ENCODE measurements at regions not wholly inside any gene's neighbourhood (a gene's known extent, or its start where the extent isn't known, plus 50 kb on each side); places are given as distances from the start of the nearest gene placed in this dataset.

GRCh38 chr10:78865931-78866717, 202.6 kb upstream of the ZMIZ1 start:
- Histone ChIP-seq H3K36me3 (ENCODE audit: insufficient read depth, low read length, poor library complexity, severe bottlenecking) (no peaks in the 10 kb centered on the region), H3K27me3 (replicated peaks; ENCODE audit: insufficient read depth, low read depth, low read length, poor library complexity) (no peaks in the 10 kb centered on the region), H3K4me1 (ENCODE audit: insufficient read depth, low read length, poor library complexity, severe bottlenecking) (no peaks in the 10 kb centered on the region), H3K27ac (ENCODE audit: low read depth, low read length, poor library complexity, severe bottlenecking) (no peak overlapping the region), H3K4me3 (ENCODE audit: low read depth, low read length, poor library complexity, severe bottlenecking) (no peak overlapping the region), H3K9me3 (ENCODE audit: low read depth, low read length, poor library complexity, severe bottlenecking) (no peaks in the 10 kb centered on the region)
- ChIA-PET POLR2A (ENCODE audit: low non-redundant PET) (no interaction called here), CTCF (no interaction called here)
- BruUV-seq (replicated peaks) = no TSS peak
- TF ChIP-seq, protein P1, sequence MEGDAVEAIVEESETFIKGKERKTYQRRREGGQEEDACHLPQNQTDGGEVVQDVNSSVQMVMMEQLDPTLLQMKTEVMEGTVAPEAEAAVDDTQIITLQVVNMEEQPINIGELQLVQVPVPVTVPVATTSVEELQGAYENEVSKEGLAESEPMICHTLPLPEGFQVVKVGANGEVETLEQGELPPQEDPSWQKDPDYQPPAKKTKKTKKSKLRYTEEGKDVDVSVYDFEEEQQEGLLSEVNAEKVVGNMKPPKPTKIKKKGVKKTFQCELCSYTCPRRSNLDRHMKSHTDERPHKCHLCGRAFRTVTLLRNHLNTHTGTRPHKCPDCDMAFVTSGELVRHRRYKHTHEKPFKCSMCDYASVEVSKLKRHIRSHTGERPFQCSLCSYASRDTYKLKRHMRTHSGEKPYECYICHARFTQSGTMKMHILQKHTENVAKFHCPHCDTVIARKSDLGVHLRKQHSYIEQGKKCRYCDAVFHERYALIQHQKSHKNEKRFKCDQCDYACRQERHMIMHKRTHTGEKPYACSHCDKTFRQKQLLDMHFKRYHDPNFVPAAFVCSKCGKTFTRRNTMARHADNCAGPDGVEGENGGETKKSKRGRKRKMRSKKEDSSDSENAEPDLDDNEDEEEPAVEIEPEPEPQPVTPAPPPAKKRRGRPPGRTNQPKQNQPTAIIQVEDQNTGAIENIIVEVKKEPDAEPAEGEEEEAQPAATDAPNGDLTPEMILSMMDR (conservative IDR thresholded peaks at IDR 0.05; ENCODE audit: low read depth, low read length) = no peak
- TF ChIP-seq EZH2 (IDR thresholded peaks at IDR 0.05; ENCODE audit: borderline replicate concordance, low read depth, low read length, poor library complexity, severe bottlenecking) = no peak
- DNase-seq (ENCODE audit: low spot score) = no peak
- intact Hi-C loops (cut with micrococcal nuclease; ENCODE audit: unreplicated experiment) = no loop called here

- intact Hi-C loops (cut with micrococcal nuclease; ENCODE audit: unreplicated experiment) = no loop called here
- no peak for DNase-seq (ENCODE audit: low spot score)
- H3K4me1 ChIP-seq (ENCODE audit: insufficient read depth, low read length, poor library complexity, severe bottlenecking) = no peaks in the 10 kb centered on the region
- CTCF ChIA-PET = no interaction called here
- H3K27me3 ChIP-seq (replicated peaks; ENCODE audit: insufficient read depth, low read depth, low read length, poor library complexity) = no peaks in the 10 kb centered on the region
- no TSS peak for BruUV-seq (replicated peaks)
- no peaks in the 10 kb centered on the region for H3K36me3 ChIP-seq (ENCODE audit: insufficient read depth, low read length, poor library complexity, severe bottlenecking)
- POLR2A ChIA-PET (ENCODE audit: low non-redundant PET) = no interaction called here
- TF ChIP-seq, protein P1 (conservative IDR thresholded peaks at IDR 0.05; ENCODE audit: low read depth, low read length) = no peak
- TF ChIP-seq EZH2 (IDR thresholded peaks at IDR 0.05; ENCODE audit: borderline replicate concordance, low read depth, low read length, poor library complexity, severe bottlenecking) = no peak
- H3K9me3 ChIP-seq (ENCODE audit: low read depth, low read length, poor library complexity, severe bottlenecking) = no peaks in the 10 kb centered on the region
- no peak overlapping the region for H3K4me3 ChIP-seq (ENCODE audit: low read depth, low read length, poor library complexity, severe bottlenecking)
- H3K27ac ChIP-seq (ENCODE audit: low read depth, low read length, poor library complexity, severe bottlenecking) = no peak overlapping the region
These were observed 201.8 kb upstream of the ZMIZ1 start for GRCh38 chr10:78866731-78867554.

- BruUV-seq (replicated peaks) = no TSS peak
- Histone ChIP-seq H3K4me1 (ENCODE audit: insufficient read depth, low read length, poor library complexity, severe bottlenecking) (no peaks in the 10 kb centered on the region), H3K27ac (ENCODE audit: low read depth, low read length, poor library complexity, severe bottlenecking) (no peak overlapping the region), H3K4me3 (ENCODE audit: low read depth, low read length, poor library complexity, severe bottlenecking) (no peak overlapping the region), H3K9me3 (ENCODE audit: low read depth, low read length, poor library complexity, severe bottlenecking) (no peaks in the 10 kb centered on the region), H3K36me3 (ENCODE audit: insufficient read depth, low read length, poor library complexity, severe bottlenecking) (no peaks in the 10 kb centered on the region), H3K27me3 (replicated peaks; ENCODE audit: insufficient read depth, low read depth, low read length, poor library complexity) (no peaks in the 10 kb centered on the region)
- TF ChIP-seq, protein P1 (conservative IDR thresholded peaks at IDR 0.05; ENCODE audit: low read depth, low read length) = no peak
- no peak for TF ChIP-seq EZH2 (IDR thresholded peaks at IDR 0.05; ENCODE audit: borderline replicate concordance, low read depth, low read length, poor library complexity, severe bottlenecking)
- intact Hi-C loops (cut with micrococcal nuclease; ENCODE audit: unreplicated experiment) = no loop called here
- CTCF ChIA-PET = no interaction called here
- no peak for DNase-seq (ENCODE audit: low spot score)
- POLR2A ChIA-PET (ENCODE audit: low non-redundant PET) = no interaction called here
These were observed 201.2 kb upstream of the ZMIZ1 start for GRCh38 chr10:78867555-78867939.
